ENCODE measurements at regions not wholly inside any gene's neighbourhood (a gene's known extent, or its start where the extent isn't known, plus 50 kb on each side); places are given as distances from the start of the nearest gene placed in this dataset.

DNA sequence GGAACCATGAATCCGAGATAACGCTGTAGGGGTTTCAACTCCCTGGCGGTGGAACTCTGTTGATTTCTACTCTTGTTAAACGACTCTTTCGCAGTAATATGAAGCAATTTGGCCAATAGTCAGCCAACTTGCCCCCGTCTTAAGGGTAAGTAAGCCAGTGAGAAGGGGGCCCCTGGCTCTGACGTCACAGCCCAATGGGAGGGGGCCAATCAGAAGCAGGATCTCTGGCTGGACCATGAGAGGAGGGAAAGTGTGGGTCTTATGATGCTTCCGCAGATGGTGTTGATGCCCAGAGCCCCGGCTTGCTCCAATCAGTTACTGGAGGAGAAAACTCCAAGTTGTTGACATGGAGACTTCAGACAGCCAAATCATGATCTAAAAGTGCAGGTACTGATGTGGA, 242.4 kb downstream of the BMP7 start:
- TF ChIP-seq, protein P1, sequence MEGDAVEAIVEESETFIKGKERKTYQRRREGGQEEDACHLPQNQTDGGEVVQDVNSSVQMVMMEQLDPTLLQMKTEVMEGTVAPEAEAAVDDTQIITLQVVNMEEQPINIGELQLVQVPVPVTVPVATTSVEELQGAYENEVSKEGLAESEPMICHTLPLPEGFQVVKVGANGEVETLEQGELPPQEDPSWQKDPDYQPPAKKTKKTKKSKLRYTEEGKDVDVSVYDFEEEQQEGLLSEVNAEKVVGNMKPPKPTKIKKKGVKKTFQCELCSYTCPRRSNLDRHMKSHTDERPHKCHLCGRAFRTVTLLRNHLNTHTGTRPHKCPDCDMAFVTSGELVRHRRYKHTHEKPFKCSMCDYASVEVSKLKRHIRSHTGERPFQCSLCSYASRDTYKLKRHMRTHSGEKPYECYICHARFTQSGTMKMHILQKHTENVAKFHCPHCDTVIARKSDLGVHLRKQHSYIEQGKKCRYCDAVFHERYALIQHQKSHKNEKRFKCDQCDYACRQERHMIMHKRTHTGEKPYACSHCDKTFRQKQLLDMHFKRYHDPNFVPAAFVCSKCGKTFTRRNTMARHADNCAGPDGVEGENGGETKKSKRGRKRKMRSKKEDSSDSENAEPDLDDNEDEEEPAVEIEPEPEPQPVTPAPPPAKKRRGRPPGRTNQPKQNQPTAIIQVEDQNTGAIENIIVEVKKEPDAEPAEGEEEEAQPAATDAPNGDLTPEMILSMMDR (conservative IDR thresholded peaks at IDR 0.05; ENCODE audit: low read depth, low read length) = no peak
- no peak for TF ChIP-seq EZH2 (IDR thresholded peaks at IDR 0.05; ENCODE audit: borderline replicate concordance, low read depth, low read length, poor library complexity, severe bottlenecking)
